GM10248 (cell line): ENCODE measurements at regions not wholly inside any gene's neighbourhood (a gene's known extent, or its start where the extent isn't known, plus 50 kb on each side); places are given as distances from the start of the nearest gene placed in this dataset.

Experiments used
- CTCF ChIA-PET: fragments of 300-600 bp; sonication (Branson Sonifier 250); formaldehyde crosslinking; extraction: SDS; loops from one replicate; lab custom pipeline; 2021; ENCODE audit warnings: antibody characterized with exemption; lab: Yijun Ruan, JAX
- POLR2A ChIA-PET: fragments of 350-650 bp; sonication (Branson Sonifier 250); formaldehyde crosslinking; extraction: SDS; loops from one replicate; lab custom pipeline; 2020; ENCODE audit warnings: antibody characterized with exemption; lab: Yijun Ruan, JAX
- DNase-seq: peaks from one replicate; pipeline ENCODE4 v3.0.0; 2012; ENCODE audit errors: extremely low spot score
- TF ChIP-seq, protein P1 (sequence below): IDR thresholded peaks from 2 replicates; pipeline ENCODE4 v1.5.1; 2012; ENCODE audit warnings: mild to moderate bottlenecking, low read depth; ENCODE audit errors: extremely low read depth, missing control alignments, control extremely low read depth

DNA sequence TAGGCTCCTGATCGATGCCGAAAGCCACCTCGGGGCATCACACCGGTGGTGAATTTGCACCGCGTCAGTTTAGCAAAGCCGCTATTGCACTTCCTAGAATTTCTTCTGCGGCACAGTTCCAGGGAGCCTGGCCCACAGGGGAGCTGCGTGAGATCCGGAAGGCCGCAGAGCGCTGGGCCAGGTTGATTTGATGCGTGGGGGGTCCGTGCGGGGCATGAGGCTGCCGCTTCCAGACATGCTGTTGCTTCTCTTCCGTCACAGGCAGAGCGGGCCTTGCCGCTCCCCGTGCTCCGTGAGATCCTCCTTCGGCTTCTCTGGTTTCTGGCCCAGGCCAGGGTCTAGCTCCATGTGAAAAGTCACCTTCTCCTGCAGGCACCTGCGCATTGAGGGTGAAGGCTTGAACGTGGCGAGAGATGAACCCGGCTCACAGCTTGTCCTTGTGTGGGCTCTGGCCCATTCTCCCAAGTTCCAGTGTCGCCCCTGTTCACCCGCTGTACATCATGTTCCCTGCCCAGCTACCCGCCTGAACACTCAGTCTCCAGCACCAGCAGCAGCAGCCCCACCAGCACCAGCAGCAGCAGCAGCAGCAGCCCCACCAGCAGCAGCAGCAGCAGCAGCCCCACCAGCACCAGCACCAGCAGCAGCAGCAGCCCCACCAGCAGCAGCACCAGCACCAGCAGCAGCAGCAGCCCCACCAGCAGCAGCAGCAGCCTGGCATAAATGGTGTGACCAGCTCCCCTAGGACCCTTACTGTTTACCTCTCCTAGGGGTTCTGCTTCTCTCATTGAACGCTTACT is 131.2 kb downstream of the TRIML1 start:
- no peak for DNase-seq
- TF ChIP-seq, protein P1, sequence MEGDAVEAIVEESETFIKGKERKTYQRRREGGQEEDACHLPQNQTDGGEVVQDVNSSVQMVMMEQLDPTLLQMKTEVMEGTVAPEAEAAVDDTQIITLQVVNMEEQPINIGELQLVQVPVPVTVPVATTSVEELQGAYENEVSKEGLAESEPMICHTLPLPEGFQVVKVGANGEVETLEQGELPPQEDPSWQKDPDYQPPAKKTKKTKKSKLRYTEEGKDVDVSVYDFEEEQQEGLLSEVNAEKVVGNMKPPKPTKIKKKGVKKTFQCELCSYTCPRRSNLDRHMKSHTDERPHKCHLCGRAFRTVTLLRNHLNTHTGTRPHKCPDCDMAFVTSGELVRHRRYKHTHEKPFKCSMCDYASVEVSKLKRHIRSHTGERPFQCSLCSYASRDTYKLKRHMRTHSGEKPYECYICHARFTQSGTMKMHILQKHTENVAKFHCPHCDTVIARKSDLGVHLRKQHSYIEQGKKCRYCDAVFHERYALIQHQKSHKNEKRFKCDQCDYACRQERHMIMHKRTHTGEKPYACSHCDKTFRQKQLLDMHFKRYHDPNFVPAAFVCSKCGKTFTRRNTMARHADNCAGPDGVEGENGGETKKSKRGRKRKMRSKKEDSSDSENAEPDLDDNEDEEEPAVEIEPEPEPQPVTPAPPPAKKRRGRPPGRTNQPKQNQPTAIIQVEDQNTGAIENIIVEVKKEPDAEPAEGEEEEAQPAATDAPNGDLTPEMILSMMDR = no peak
- CTCF ChIA-PET = no interaction called here
- POLR2A ChIA-PET = no interaction called here

DNA sequence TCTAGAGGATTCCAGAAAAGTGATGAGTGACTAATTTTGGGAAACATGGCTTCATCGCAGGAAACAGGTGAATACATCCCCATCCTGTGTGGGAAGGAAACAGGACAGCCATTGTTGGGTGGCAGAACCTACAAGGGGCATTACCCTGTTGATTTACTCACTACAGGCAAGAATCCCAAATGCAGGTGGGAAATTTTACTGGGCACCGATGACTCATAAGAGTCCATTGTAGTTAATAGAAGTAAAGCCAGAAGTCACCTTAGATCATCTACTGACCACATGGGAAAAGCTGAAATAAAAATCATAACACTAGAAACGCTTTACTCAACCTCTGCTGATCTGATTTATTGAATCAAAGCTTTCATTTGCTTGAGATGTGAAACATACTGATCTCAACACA is 136.4 kb downstream of the TRIML1 start:
- TF ChIP-seq, protein P1 = no peak
- no peak for DNase-seq
- ChIA-PET CTCF (no interaction called here), POLR2A (no interaction called here)

DNA sequence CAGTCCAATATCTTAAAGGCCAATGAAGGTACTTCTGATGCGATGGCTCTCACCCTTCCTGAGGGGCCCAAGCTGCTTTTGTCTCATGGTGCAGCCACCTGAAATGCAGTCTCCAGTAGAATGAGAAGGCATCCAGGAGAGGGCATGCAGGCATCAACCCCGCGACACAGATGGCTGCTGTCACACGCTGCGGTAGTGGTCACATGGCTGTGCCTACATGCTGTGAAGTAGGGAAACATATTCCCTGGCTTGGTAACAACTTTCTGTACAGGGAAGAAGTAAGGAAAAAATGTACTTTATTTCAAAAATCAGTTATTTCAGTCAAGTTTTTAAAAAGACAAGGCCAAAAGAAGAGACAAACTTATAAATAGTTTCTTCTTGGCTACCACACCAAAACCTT is 139.9 kb downstream of the TRIML1 start:
- TF ChIP-seq, protein P1 = no peak
- POLR2A ChIA-PET = no interaction called here
- no peak for DNase-seq
- CTCF ChIA-PET = no interaction called here

DNA sequence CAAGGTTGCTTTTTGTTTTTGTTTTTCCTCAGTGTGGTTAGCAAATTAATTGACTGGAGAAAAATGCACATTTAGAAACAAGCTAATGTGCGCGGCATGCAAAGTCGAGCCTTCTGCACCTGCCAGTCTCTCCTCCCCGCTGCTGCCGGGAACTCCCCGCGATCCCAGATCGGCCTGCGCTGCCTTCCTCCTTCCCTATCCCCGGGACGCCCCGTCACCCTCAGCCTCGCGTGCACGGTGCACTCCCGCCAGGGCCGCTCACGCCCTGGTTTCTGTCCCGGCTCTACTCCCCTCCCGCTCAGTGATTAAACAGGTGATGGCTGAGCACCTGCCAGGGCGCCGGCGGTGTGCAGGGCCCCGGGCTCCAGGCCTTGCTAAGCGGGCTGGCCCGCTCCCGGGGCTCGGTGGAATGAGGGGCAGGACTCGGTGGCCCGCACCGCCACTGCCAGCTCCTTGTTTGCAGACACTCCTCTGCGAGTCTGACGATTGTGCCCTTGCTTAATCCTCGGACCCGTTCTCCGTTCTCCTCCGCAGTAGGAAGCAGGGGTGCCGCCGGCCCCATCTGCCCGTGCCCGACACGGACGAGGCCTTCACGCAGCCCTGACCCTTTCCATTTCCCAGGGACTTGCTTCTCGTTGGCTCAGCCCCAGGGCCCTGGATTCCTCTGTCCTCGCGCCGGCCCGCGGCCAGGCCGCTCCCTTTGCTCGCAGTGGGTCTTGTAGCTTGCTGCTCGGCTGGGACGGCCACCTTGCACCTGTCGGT is 143.4 kb downstream of the TRIML1 start:
- DNase-seq = no peak
- TF ChIP-seq, protein P1 = no peak
- CTCF ChIA-PET = no interaction called here
- POLR2A ChIA-PET = no interaction called here

DNA sequence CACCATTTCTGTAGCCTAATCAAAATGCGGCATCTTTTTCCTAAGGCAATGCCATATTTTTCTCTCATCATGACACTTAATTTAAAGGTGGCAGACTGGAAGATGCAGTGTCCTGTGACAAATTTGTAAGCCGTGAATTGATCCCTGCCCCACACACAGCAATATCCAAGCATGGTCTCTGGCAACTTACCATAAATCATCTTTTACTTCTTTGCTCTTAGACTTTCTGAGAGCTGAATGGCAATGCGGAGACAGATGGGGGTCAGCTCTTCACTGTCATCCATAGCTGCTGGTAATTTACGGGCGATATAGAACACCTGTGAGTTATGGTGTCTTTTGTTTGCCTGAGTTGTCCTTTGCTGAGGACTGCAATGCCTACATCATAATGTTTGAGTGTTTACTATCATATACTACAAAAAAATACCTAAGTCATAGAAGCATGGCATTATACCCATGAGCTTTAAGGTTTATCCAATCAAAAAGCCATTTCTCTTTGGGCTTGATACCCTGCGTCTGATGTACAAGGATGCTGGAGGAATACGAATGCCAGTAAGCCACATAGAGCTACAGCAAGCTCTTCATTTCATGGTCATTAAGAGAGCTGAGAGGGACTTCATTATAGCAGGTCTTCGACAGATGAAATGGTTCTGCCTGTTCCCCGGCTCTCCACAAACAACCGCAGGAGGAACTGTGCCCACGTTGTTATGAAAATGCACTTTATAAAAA is 148.1 kb downstream of the TRIML1 start:
- DNase-seq = no peak
- TF ChIP-seq, protein P1 = no peak
- ChIA-PET CTCF (no interaction called here), POLR2A (no interaction called here)

DNA sequence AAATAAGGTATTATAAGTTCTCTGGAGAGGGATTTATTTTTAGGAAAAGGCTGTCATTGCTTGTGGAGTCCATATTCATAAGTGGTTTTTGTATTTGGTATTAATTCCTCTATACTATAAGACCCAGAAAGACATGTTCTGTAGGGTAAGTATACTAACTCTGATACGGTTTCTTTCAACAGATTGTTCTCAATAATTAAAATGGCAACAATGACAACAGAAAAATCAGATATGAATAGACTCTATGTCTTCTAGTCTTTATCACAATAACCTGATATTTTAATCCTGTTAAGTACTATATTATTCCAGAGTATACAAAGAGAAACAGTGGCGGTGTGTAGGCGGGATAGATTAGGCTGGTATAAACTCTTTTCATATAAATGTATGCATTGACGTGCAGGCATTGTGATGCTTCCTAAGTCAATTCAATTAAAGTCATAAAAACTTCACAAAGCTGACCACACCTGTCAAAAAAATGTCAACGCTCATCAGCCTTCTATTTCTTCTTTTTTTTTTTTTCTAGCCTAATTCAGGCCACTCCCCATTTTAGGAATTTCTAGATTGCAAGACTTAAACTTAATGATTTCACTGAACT is 150.4 kb downstream of the TRIML1 start:
- CTCF ChIA-PET = no interaction called here
- TF ChIP-seq, protein P1 = no peak
- DNase-seq = no peak
- POLR2A ChIA-PET = no interaction called here
